HPDE6-E6E7 (cell line): ENCODE measurements at regions not wholly inside any gene's neighbourhood (a gene's known extent, or its start where the extent isn't known, plus 50 kb on each side); places are given as distances from the start of the nearest gene placed in this dataset.

Experiments
- DNase-seq: peaks from one replicate; pipeline ENCODE4 v3.0.0; 2011; ENCODE audit warnings: missing footprints; ENCODE audit errors: extremely low spot score

- no peak for DNase-seq
Observed at GRCh38 chr18:22254088-22254487, 84.7 kb downstream of the GATA6 start.

GRCh38 chr18:22253676-22254075 lies 84.3 kb downstream of the GATA6 start:
- no peak for DNase-seq

GRCh38 chr18:22253156-22253555 lies 83.8 kb downstream of the GATA6 start:
- no peak for DNase-seq
